H1 (cell line): ENCODE measurements at regions not wholly inside any gene's neighbourhood (a gene's known extent, or its start where the extent isn't known, plus 50 kb on each side); places are given as distances from the start of the nearest gene placed in this dataset.

Experiments
- CTCF ChIA-PET: fragments of 300-600 bp; sonication (Branson Sonifier 250); formaldehyde crosslinking; loops from one replicate; lab custom pipeline; 2021; ENCODE audit not compliant: partially characterized antibody; lab: Charles Lee
- POLR2A ChIA-PET: fragments of 300-600 bp; sonication (Branson Sonifier 250); formaldehyde crosslinking; loops from one replicate; lab custom pipeline; 2021; ENCODE audit warnings: inconsistent platforms; ENCODE audit not compliant: partially characterized antibody; lab: Charles Lee
- DNase-seq, 2 experiments: peaks; one replicate each; pipeline versions ENCODE4 v3.0.0 to v3.0.0-alpha.2; 2010 to 2022; ENCODE audit warnings: low spot score in 2 of 2, low read depth in 1 of 2, mixed read lengths in 1 of 2
- FAIRE-seq: peaks from 2 replicates; lab custom pipeline; 2011; peaks lifted over from hg19 to GRCh38; lab: Jason Lieb, UNC
- H2AFZ ChIP-seq: 2 replicates; pipeline ENCODE4 v1.8.1; 2012; ENCODE audit warnings: low read length, inconsistent platforms
- H2AK5ac ChIP-seq: 2 replicates; pipeline ENCODE4 v1.6.1; 2013; ENCODE audit warnings: low read depth, low read length
- H2BK120ac ChIP-seq: replicated peaks from 2 replicates; pipeline ENCODE3; 2013; ENCODE audit warnings: low read depth, low read length, inconsistent platforms
- H2BK12ac ChIP-seq: 2 replicates; pipeline ENCODE4 v1.6.1; 2013; ENCODE audit warnings: low read depth, low read length
- H2BK15ac ChIP-seq: 2 replicates; pipeline ENCODE4 v1.6.1; 2013; ENCODE audit warnings: low read length
- H2BK20ac ChIP-seq: 2 replicates; pipeline ENCODE4 v1.6.1; 2013; ENCODE audit warnings: low read length
- H2BK5ac ChIP-seq: 2 replicates; pipeline ENCODE4 v1.6.1; 2013; ENCODE audit warnings: low read depth, low read length
- H3K14ac ChIP-seq: 2 replicates; pipeline ENCODE4 v1.6.1; 2013; ENCODE audit warnings: inconsistent platforms; ENCODE audit not compliant: insufficient read length
- H3K18ac ChIP-seq: 2 replicates; pipeline ENCODE4 v1.6.1; 2013; ENCODE audit warnings: low read length; ENCODE audit errors: extremely low read depth
- H3K23ac ChIP-seq: 2 replicates; pipeline ENCODE4 v1.6.1; 2013; ENCODE audit warnings: inconsistent platforms; ENCODE audit not compliant: insufficient read length
- H3K23me2 ChIP-seq: 2 replicates; pipeline ENCODE4 v1.6.1; 2013; ENCODE audit warnings: low read depth, low read length
- H3K27ac ChIP-seq: 2 replicates; pipeline ENCODE4 v1.6.1; 2011; ENCODE audit warnings: low read depth, low read length, inconsistent platforms
- H3K27me3 ChIP-seq, 4 experiments: replicated peaks in 1 of 4; 1 replicate in 1 of 4; 2 replicates in 3 of 4; pipeline versions ENCODE4 v1.6.1 to v1.8.1; 2011 to 2013; ENCODE audit warnings: low read length in 3 of 4, mild to moderate bottlenecking in 3 of 4, inconsistent platforms in 2 of 4, mixed read lengths in 2 of 4, moderate library complexity in 1 of 4; ENCODE audit not compliant: control insufficient read depth in 3 of 4, insufficient read depth in 3 of 4; ENCODE audit errors: extremely low read depth in 1 of 4
- H3K36me3 ChIP-seq, 4 experiments: 2 replicates each; pipeline versions ENCODE4 v1.6.1 to v1.8.1; 2011 to 2013; ENCODE audit warnings: mild to moderate bottlenecking in 4 of 4, low read length in 3 of 4, moderate library complexity in 2 of 4, control low read depth in 1 of 4, inconsistent platforms in 1 of 4; ENCODE audit not compliant: insufficient read depth in 4 of 4, control insufficient read depth in 2 of 4
- H3K4ac ChIP-seq: replicated peaks from 2 replicates; pipeline ENCODE3; 2013; ENCODE audit warnings: low read length, low read depth, mixed read lengths, inconsistent platforms; ENCODE audit not compliant: insufficient read length
- H3K4me1 ChIP-seq, 4 experiments: replicated peaks in 1 of 4; 1 replicate in 1 of 4; 2 replicates in 3 of 4; pipeline versions ENCODE4 v1.6.1 to v1.8.1; 2011 to 2013; ENCODE audit warnings: low read length in 3 of 4, inconsistent platforms in 2 of 4, mixed read lengths in 1 of 4; ENCODE audit not compliant: insufficient read depth in 4 of 4, control insufficient read depth in 3 of 4
- H3K4me2 ChIP-seq, 2 experiments: 2 replicates each; pipeline versions ENCODE4 v1.6.1 to v1.8.1; 2011 to 2013; ENCODE audit warnings: low read depth in 2 of 2, low read length in 2 of 2, control low read depth in 1 of 2, inconsistent platforms in 1 of 2, mild to moderate bottlenecking in 1 of 2; ENCODE audit not compliant: insufficient read depth in 1 of 2
- H3K4me3 ChIP-seq, 4 experiments: fragments of 200-600, 300-600 bp in 1 of 4; sonication (generic), shearing (Covaris generic), sonication (Bioruptor Twin) in 1 of 4; 2 replicates each; pipeline versions ENCODE4 v1.5.1 to v1.8.1; 2011 to 2016; ENCODE audit warnings: low read length in 4 of 4, low read depth in 3 of 4, control low read depth in 2 of 4, inconsistent platforms in 2 of 4, mild to moderate bottlenecking in 2 of 4, mixed read lengths in 1 of 4, moderate library complexity in 1 of 4; ENCODE audit not compliant: insufficient read depth in 2 of 4; ENCODE audit errors: extremely low read depth in 1 of 4
- H3K56ac ChIP-seq: replicated peaks from 2 replicates; pipeline ENCODE3; 2013; ENCODE audit warnings: low read depth, mild to moderate bottlenecking, mixed read lengths, low read length, inconsistent platforms; ENCODE audit not compliant: insufficient read length
- H3K79me1 ChIP-seq: 2 replicates; pipeline ENCODE4 v1.6.1; 2013; ENCODE audit warnings: low read depth, low read length, control low read depth
- H3K79me2 ChIP-seq, 2 experiments: 2 replicates each; pipeline versions ENCODE4 v1.6.1 to v1.8.1; 2012 to 2013; ENCODE audit warnings: low read length in 2 of 2, mild to moderate bottlenecking in 2 of 2, inconsistent platforms in 1 of 2; ENCODE audit not compliant: insufficient read depth in 2 of 2, control insufficient read depth in 1 of 2
- H3K9ac ChIP-seq, 4 experiments: replicated peaks in 1 of 4; 1 replicate in 1 of 4; 2 replicates in 3 of 4; pipeline versions ENCODE4 v1.6.1 to v1.8.1; 2011 to 2013; ENCODE audit warnings: low read depth in 3 of 4, low read length in 3 of 4, control low read depth in 2 of 4, mild to moderate bottlenecking in 2 of 4, moderate library complexity in 2 of 4, inconsistent platforms in 1 of 4; ENCODE audit errors: extremely low read depth in 1 of 4
- H3K9me3 ChIP-seq, 2 experiments: 2 replicates each; pipeline versions ENCODE4 v1.6.1 to v1.8.1; 2012 to 2013; ENCODE audit warnings: mild to moderate bottlenecking in 2 of 2, moderate library complexity in 2 of 2, control low read depth in 1 of 2, inconsistent platforms in 1 of 2, low read depth in 1 of 2, low read length in 1 of 2, mixed read lengths in 1 of 2; ENCODE audit not compliant: insufficient read depth in 2 of 2
- H4K20me1 ChIP-seq, 2 experiments: replicated peaks in 1 of 2; 2 replicates each; pipeline versions ENCODE3 to v1.8.1; 2011 to 2013; ENCODE audit warnings: inconsistent platforms in 2 of 2, low read length in 2 of 2, mild to moderate bottlenecking in 1 of 2; ENCODE audit not compliant: insufficient read depth in 2 of 2, control insufficient read depth in 1 of 2
- H4K5ac ChIP-seq: 2 replicates; pipeline ENCODE4 v1.6.1; 2013; ENCODE audit warnings: low read length, low read depth, mixed read lengths, inconsistent platforms; ENCODE audit not compliant: insufficient read length
- H4K8ac ChIP-seq: 2 replicates; pipeline ENCODE4 v1.8.0; 2013; ENCODE audit warnings: mild to moderate bottlenecking, moderate library complexity, low read length, inconsistent platforms; ENCODE audit not compliant: insufficient read depth; ENCODE audit errors: extremely low read depth
- H4K91ac ChIP-seq: replicated peaks from 2 replicates; pipeline ENCODE3; 2013; ENCODE audit warnings: low read length, mixed read lengths, inconsistent platforms; ENCODE audit not compliant: insufficient read length
- RXRA ChIP-seq: IDR thresholded peaks from 2 replicates; pipeline ENCODE4 v1.6.1; 2011; ENCODE audit warnings: low read depth, mild to moderate bottlenecking, low read length, moderate library complexity; ENCODE audit not compliant: insufficient read depth
- whole genome bisulfite sequencing, 2 experiments: shearing (Covaris generic) in 1 of 2; methylation state at CpG; one replicate each; pipeline versions ENCODE4 v1.1.6 to v1.1.7; 2013 to 2015; ENCODE audit warnings: low lambda C conversion rate in 2 of 2, mixed read lengths in 2 of 2, inconsistent platforms in 1 of 2, low coverage in 1 of 2, missing lambda C conversion rate in 1 of 2; ENCODE audit not compliant: insufficient replicate concordance in 2 of 2, insufficient coverage in 1 of 2, insufficient read length in 1 of 2; ENCODE audit errors: extremely low coverage in 1 of 2, missing lambda C conversion rate in 1 of 2; 5-methylcytosine and 5-hydroxymethylcytosine counted together

GRCh38 chr2:239734436-239735005 lies 290.6 kb downstream of the NDUFA10 start:
- H3K27me3 ChIP-seq = no peaks in the 10 kb centered on the region
- H3K79me1 ChIP-seq = no peaks in the 10 kb centered on the region
- H2BK12ac ChIP-seq = no peak overlapping the region
- H3K4me2 ChIP-seq = no peak overlapping the region
- H2AK5ac ChIP-seq = no peak overlapping the region
- DNase-seq = no peak
- H4K20me1 ChIP-seq = peaks cover 0 to 2% of the 10 kb centered on the region in 2 experiments
- H2AFZ ChIP-seq = no peak overlapping the region
- TF ChIP-seq RXRA = no peak
- H3K9me3 ChIP-seq = no peaks in the 10 kb centered on the region
- H3K23me2 ChIP-seq = peaks cover 3% of the 10 kb centered on the region; the same call in 1 of the 2 replicates
- no peak for FAIRE-seq
- no peak overlapping the region for H3K4ac ChIP-seq
- no peak overlapping the region for H3K27ac ChIP-seq
- CTCF ChIA-PET = no interaction called here
- no peak overlapping the region for H3K14ac ChIP-seq
- H4K8ac ChIP-seq = no peak overlapping the region
- no peak overlapping the region for H3K23ac ChIP-seq
- no peaks in the 10 kb centered on the region for H3K36me3 ChIP-seq
- no peaks in the 10 kb centered on the region for H3K4me1 ChIP-seq
- no peak overlapping the region for H3K18ac ChIP-seq
- no peak overlapping the region for H2BK5ac ChIP-seq
- POLR2A ChIA-PET = no interaction called here
- H4K91ac ChIP-seq = no peak overlapping the region
- H2BK15ac ChIP-seq = no peak overlapping the region
- WGBS, 2 experiments = 86% methylated on average over 8 of the region's 8 CpGs; no CpG with 5 or more reads in 1 of the 2 experiments
- no peak overlapping the region for H3K9ac ChIP-seq
- no peaks in the 10 kb centered on the region for H3K79me2 ChIP-seq
- H4K5ac ChIP-seq = no peak overlapping the region
- no peak overlapping the region for H2BK20ac ChIP-seq
- no peak overlapping the region for H3K56ac ChIP-seq
- no peak overlapping the region for H2BK120ac ChIP-seq
- H3K4me3 ChIP-seq = no peak overlapping the region
